Muscle of leg (tissue), 3 donors: ENCODE measurements at regions not wholly inside any gene's neighbourhood (a gene's known extent, or its start where the extent isn't known, plus 50 kb on each side); places are given as distances from the start of the nearest gene placed in this dataset.

ENCODE experiments used
- DNase-seq: peaks from one replicate; pipeline ENCODE4 v3.0.0; 2013
- H3K27ac ChIP-seq: one replicate; pipeline ENCODE4 v1.5.1; 2013; ENCODE audit warnings: mild to moderate bottlenecking, low read length, control low read depth
- H3K27me3 ChIP-seq: one replicate; pipeline ENCODE4 v1.6.1; 2013; ENCODE audit warnings: low read length; ENCODE audit not compliant: control insufficient read depth, insufficient read depth
- H3K36me3 ChIP-seq: one replicate; pipeline ENCODE4 v1.6.1; 2013; ENCODE audit warnings: low read length; ENCODE audit not compliant: control insufficient read depth, insufficient read depth
- H3K4me1 ChIP-seq: one replicate; pipeline ENCODE4 v1.6.1; 2013; ENCODE audit warnings: low read length; ENCODE audit not compliant: control insufficient read depth, insufficient read depth
- H3K4me3 ChIP-seq: one replicate; pipeline ENCODE4 v1.5.1; 2013; ENCODE audit warnings: low read length, control low read depth
- H3K9me3 ChIP-seq: replicated peaks from 2 replicates; pipeline ENCODE4 v1.6.1; 2013; ENCODE audit warnings: low read depth, low read length; ENCODE audit not compliant: control insufficient read depth
- WGBS: methylation state at CpG from one replicate; pipeline ENCODE4 v1.1.5; 2013; ENCODE audit warnings: missing lambda C conversion rate; ENCODE audit not compliant: insufficient coverage; 5-methylcytosine and 5-hydroxymethylcytosine counted together

DNA sequence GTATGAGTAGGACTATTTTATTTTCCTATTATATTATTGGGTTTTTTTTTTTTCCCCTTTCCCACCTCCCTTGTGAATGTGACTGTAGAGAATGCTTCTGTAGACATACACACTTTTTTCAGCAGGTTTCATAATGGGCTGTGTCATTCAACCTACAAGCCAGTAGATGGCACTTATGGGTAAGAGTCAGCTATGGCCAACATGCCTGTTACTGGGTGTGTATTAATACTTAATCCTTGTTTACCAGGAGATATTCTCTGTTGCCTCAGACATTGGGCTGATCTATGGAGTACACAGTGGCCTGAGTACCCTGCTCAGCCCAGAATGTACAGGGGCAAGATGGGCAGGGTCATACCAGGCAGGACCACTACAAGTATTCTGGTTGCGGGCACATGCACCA is 382.5 kb downstream of the EPHA7 start:
- Histone ChIP-seq H3K36me3 (no peaks in the 10 kb centered on the region), H3K27ac (no peak overlapping the region), H3K4me3 (no peak overlapping the region), H3K27me3 (no peaks in the 10 kb centered on the region), H3K4me1 (no peaks in the 10 kb centered on the region), H3K9me3 (peaks cover 10% of the 10 kb centered on the region)
- no peak for DNase-seq
- WGBS: 100% methylated on average over 1 of the region's 1 CpG

DNA sequence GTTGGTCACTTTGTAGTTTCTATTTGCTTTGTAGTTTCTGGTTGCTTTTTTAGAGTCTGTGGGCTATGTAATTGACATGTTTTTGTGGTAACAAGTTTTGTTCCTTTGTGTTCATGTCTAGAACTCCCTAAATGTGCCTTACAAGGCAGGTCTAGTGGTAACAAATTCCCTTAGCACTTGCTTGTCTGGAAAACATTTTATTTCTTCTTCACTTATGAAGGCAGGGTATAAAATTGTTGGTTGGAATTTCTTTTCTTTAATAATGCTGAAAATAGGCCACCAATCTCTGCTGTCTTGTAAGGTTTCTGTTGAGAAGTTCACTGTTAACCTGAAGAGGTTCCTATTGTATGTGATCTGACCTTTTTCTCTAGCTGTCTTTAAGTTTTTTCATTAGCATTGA is 383.6 kb downstream of the EPHA7 start:
- Histone ChIP-seq H3K27me3 (no peaks in the 10 kb centered on the region), H3K4me1 (no peaks in the 10 kb centered on the region), H3K4me3 (no peak overlapping the region), H3K27ac (no peak overlapping the region), H3K9me3 (peaks cover 10% of the 10 kb centered on the region), H3K36me3 (no peaks in the 10 kb centered on the region)
- DNase-seq: no peak

DNA sequence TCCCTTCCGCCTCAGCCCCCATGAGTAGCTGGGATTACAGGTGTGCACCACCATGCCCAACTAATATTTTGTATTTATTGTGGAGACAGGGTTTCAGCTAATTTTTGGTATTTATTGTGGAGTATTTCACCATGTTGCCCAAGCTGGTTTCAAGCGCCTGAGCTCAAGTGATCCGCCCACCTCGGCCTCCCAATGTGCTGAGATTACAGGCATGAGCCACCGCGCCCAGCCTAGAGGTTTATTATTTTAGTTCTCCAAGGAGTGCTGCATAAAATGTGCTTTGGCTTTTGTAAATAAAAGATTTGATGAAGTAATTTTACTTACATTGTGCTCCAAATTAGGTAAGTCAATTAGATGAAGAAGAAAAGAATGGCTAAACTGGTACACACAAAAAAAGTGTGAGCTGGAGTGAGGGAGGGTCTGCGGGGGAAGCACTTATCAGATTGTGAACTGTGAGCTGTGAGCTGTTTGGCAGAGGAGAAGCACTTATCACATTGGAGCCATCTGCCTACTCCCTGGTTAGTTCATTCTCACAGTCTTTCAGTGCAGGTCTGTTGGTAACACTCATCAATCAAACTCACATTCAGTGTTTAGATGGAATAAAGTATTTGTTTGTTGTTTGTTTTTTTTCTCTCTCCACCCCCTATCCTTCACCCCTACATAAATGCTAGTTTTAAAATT is 398.0 kb downstream of the EPHA7 start:
- peaks cover 2% of the 10 kb centered on the region for H3K9me3 ChIP-seq
- no peaks in the 10 kb centered on the region for H3K4me1 ChIP-seq
- WGBS: 71% methylated on average over 6 of the region's 7 CpGs
- no peak overlapping the region for H3K27ac ChIP-seq
- no peak for DNase-seq
- no peaks in the 10 kb centered on the region for H3K27me3 ChIP-seq
- no peaks in the 10 kb centered on the region for H3K36me3 ChIP-seq
- no peak overlapping the region for H3K4me3 ChIP-seq

DNA sequence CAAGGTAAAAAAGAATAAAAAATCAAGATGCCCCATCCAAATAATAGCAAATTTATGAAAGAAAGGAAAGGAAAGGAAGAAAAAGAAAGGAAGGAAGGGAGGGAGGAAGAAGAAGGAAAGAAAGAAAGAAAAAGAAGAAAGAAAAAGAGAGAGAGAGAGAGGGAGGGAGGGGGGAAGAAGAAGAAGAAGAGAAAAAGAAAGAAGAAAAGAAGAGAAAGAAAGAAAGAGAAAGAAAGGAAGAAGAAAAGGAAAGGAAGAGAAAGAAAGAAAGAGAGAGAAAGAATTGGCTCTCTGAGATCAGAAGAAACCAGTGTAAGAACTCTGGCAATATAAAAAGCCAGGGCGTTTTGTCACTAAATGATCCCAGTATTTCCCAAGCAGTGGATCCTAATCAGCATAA is 401.7 kb downstream of the EPHA7 start:
- H3K9me3 ChIP-seq: peaks cover 2% of the 10 kb centered on the region
- no peak overlapping the region for H3K27ac ChIP-seq
- WGBS: no CpG with 5 or more reads among the region's 1 CpG
- no peaks in the 10 kb centered on the region for H3K4me1 ChIP-seq
- no peaks in the 10 kb centered on the region for H3K27me3 ChIP-seq
- H3K36me3 ChIP-seq: no peaks in the 10 kb centered on the region
- no peak for DNase-seq
- H3K4me3 ChIP-seq: no peak overlapping the region

DNA sequence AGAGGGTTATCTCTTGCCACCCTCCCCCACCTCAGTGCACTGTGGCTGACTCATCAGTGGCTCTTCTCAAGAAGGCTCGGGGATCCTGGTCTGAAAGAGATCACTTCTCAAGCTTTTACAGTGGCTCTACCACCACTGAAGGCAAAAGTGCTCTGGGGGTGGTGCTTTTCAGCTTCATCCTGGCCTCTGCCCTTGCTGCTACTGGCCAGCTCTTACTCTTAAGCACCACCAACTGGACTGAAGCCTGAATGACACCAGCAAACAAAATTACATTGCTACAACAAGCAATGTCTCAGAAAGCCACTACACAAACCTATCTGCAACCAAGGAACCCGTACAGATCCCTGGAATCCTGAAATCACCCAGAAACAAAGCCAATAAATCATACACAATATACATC is 402.1 kb downstream of the EPHA7 start:
- DNase-seq: no peak
- Histone ChIP-seq H3K4me3 (no peak overlapping the region), H3K9me3 (peaks cover 2% of the 10 kb centered on the region), H3K27ac (no peak overlapping the region), H3K27me3 (no peaks in the 10 kb centered on the region), H3K4me1 (no peaks in the 10 kb centered on the region), H3K36me3 (no peaks in the 10 kb centered on the region)
- whole genome bisulfite sequencing: 86% methylated on average over 1 of the region's 2 CpGs

DNA sequence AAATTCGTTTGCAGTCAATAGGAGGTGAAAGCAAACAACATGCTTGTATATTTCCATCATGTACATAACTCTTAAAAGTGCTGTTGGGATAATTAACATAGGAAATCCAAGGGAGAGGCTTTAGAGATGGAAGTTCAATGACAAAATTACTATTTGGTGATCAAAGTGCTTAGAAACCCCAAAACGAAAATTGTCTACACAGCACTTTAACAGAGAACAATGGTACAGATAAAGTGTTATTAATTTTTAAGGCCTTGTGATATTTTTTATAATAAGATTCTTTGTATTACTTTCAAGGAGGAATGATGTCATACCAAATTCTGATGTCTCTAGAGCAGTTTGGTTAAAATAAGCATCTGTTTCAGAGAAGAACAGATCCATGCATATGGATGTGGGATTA is 406.3 kb downstream of the EPHA7 start:
- Histone ChIP-seq H3K4me3 (no peak overlapping the region), H3K36me3 (no peaks in the 10 kb centered on the region), H3K27ac (no peak overlapping the region), H3K27me3 (no peaks in the 10 kb centered on the region), H3K4me1 (no peaks in the 10 kb centered on the region), H3K9me3 (peaks cover 2% of the 10 kb centered on the region)
- DNase-seq: no peak
- WGBS: no CpG with 5 or more reads among the region's 2 CpGs

DNA sequence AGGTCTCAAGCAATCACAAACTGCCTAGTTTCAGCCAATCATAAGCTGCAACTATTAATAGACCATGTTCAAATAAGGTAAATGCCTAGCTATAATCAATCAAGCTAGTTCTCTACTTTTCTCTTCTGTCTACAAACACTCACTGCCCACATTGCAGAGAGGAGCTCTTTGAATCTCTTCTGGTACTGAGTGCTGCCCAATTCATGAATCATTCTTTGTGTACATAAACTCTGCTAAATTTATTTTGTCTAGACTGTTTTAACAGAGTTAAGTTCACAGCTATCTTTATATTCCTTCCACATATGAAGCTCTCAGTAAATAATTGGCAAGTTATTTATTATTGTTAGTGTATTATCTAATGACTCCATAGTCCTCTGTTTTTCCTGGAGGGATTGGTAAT is 411.0 kb downstream of the EPHA7 start:
- H3K27me3 ChIP-seq: no peaks in the 10 kb centered on the region
- no peaks in the 10 kb centered on the region for H3K4me1 ChIP-seq
- no peaks in the 10 kb centered on the region for H3K9me3 ChIP-seq
- H3K27ac ChIP-seq: no peak overlapping the region
- no peaks in the 10 kb centered on the region for H3K36me3 ChIP-seq
- H3K4me3 ChIP-seq: no peak overlapping the region
- no peak for DNase-seq

DNA sequence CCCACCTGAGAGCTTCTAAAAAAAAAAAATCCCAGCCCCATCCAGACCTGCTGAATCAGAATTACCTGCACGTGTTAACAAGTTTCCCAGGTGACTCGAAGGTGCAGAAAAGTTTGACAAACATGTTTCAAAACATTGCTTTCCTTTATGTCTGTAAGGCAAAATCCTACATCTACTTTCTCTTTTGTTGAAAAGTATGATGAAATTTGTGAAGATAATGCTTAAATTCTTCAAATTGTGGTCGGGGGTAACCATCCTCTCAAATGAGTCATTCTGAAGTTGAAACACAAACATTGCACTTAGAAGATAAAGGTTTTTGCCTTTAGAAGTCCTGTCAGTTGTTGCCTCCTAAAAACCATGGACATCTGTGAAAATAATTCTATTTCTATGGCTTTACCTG is 429.7 kb downstream of the EPHA7 start:
- no peak overlapping the region for H3K27ac ChIP-seq
- no peak overlapping the region for H3K4me3 ChIP-seq
- no peaks in the 10 kb centered on the region for H3K36me3 ChIP-seq
- WGBS: no CpG with 5 or more reads among the region's 3 CpGs
- H3K27me3 ChIP-seq: no peaks in the 10 kb centered on the region
- no peaks in the 10 kb centered on the region for H3K9me3 ChIP-seq
- H3K4me1 ChIP-seq: no peaks in the 10 kb centered on the region
- no peak for DNase-seq

DNA sequence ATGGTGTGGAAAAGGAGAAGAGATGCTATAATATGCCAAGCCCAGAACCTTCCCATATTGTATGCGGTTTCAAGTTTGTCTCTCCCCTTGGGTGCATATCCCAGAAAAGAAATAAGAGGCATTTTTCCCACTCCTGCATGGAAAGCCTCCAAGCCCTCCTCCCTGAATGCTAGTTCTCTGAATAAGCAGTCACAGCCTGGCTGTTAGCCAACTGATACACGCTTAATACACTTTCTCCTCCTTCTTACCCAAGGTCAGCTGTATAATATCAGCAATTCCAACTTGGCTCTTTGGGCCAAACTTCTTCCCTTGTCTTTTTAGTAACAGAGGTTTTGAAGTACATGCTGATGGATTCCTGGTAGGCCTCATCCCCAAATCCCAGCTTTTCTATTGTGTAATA is 440.1 kb downstream of the EPHA7 start:
- Histone ChIP-seq H3K9me3 (peaks cover 5% of the 10 kb centered on the region), H3K27me3 (no peaks in the 10 kb centered on the region), H3K4me1 (no peaks in the 10 kb centered on the region), H3K27ac (no peak overlapping the region), H3K4me3 (no peak overlapping the region), H3K36me3 (no peaks in the 10 kb centered on the region)
- DNase-seq: peak; percentile 12
- 67% methylated on average over 1 of the region's 2 CpGs for whole genome bisulfite sequencing

DNA sequence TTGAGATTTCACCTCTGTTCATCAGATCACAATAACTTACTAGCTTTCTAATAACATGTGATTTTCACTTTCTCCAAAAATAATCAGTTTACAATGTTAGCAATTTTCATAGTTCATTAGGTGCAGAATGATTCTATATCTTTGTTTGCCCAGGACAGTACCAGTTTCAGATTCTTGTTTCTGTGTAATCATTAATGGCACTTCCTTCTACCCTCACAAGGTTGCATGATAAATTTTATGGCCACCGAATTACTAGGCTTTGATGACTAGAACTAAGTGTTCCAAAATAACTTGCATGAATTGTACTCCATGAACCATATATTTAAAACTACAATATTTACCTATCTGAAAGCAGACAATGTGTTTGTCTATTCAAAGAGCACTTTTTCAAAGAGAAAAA is 442.3 kb downstream of the EPHA7 start:
- Histone ChIP-seq H3K36me3 (no peaks in the 10 kb centered on the region), H3K27ac (no peak overlapping the region), H3K4me1 (no peaks in the 10 kb centered on the region), H3K4me3 (no peak overlapping the region), H3K27me3 (no peaks in the 10 kb centered on the region), H3K9me3 (peaks cover 5% of the 10 kb centered on the region)
- WGBS: no CpG with 5 or more reads among the region's 1 CpG
- DNase-seq: no peak

DNA sequence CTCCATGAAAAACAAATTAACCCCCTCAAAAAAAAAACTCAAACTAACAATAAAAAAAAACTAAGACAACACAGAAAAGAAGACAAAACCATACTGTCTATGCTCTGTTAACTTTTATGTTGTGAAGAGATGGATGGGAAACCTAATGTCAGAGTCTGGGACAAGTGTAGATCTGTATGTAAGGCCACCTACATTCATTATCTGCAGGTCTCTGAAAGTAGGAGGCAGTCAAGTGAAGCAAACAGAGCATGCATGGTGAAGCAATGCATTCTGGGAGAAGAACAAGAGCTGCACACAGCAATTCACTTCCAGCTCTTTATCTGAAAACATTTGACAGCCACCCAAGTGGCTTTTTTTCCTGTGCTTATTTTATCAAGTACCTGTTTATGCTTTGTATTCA is 452.0 kb downstream of the EPHA7 start:
- Histone ChIP-seq H3K27ac (no peak overlapping the region), H3K36me3 (no peaks in the 10 kb centered on the region), H3K4me3 (no peak overlapping the region), H3K27me3 (no peaks in the 10 kb centered on the region), H3K4me1 (no peaks in the 10 kb centered on the region), H3K9me3 (no peaks in the 10 kb centered on the region)
- DNase-seq: no peak
